CD4-positive, alpha-beta T cell (primary cell): ENCODE measurements at regions not wholly inside any gene's neighbourhood (a gene's known extent, or its start where the extent isn't known, plus 50 kb on each side); places are given as distances from the start of the nearest gene placed in this dataset.

Experiments
- ATAC-seq: fragments of 200-7000 bp; cut with Tn5 transposase; one replicate; pipeline ENCODE4 v1.10.0; 2022; ENCODE audit warnings: mild to moderate bottlenecking; ENCODE audit not compliant: poor library complexity
- CTCF ChIA-PET: fragments of 350-600 bp; sonication (Branson Sonifier 250); formaldehyde crosslinking; loops from one replicate; lab custom pipeline; 2021; ENCODE audit warnings: antibody characterized with exemption, inconsistent platforms; lab: Charles Lee
- POLR2A ChIA-PET: fragments of 350-600 bp; sonication (Branson Sonifier 250); formaldehyde crosslinking; loops from one replicate; lab custom pipeline; 2021; ENCODE audit warnings: antibody characterized with exemption, inconsistent platforms; lab: Charles Lee
- DNase-seq, 14 experiments: peaks; one replicate each; pipeline ENCODE4 v3.0.0-alpha.2; 2013 to 2020; ENCODE audit warnings: mixed read lengths in 2 of 14
- H3K27ac ChIP-seq, 2 donors: one replicate each; pipeline versions ENCODE4 v1.5.1 to v1.7.0; 2013; ENCODE audit warnings: low read length in 2 of 2, low read depth in 1 of 2, mild to moderate bottlenecking in 1 of 2
- H3K27me3 ChIP-seq, 2 experiments: 1 replicate in 1 of 2; 2 replicates in 1 of 2; pipeline versions ENCODE4 v1.6.1 to v1.7.0; 2013; ENCODE audit warnings: low read length in 2 of 2, control low read depth in 1 of 2, mild to moderate bottlenecking in 1 of 2, moderate library complexity in 1 of 2; ENCODE audit not compliant: insufficient read depth in 2 of 2, control insufficient read depth in 1 of 2
- H3K36me3 ChIP-seq: one replicate; pipeline ENCODE4 v1.6.1; 2013; ENCODE audit warnings: low read length, control low read depth; ENCODE audit not compliant: insufficient read depth
- H3K4me1 ChIP-seq: one replicate; pipeline ENCODE4 v1.6.1; 2013; ENCODE audit warnings: low read length, control low read depth; ENCODE audit not compliant: insufficient read depth
- H3K4me3 ChIP-seq: one replicate; pipeline ENCODE4 v1.5.1; 2013; ENCODE audit warnings: mild to moderate bottlenecking, low read length, moderate library complexity
- H3K9me3 ChIP-seq, 2 experiments: 1 replicate in 1 of 2; 2 replicates in 1 of 2; pipeline versions ENCODE4 v1.6.1 to v1.7.0; 2013; ENCODE audit warnings: low read length in 2 of 2, mild to moderate bottlenecking in 2 of 2, control low read depth in 1 of 2, moderate library complexity in 1 of 2; ENCODE audit not compliant: control insufficient read depth in 1 of 2, insufficient read depth in 1 of 2
- H3K27ac Mint-ChIP-seq: one replicate; pipeline ENCODE4 v1.8.0; 2020; ENCODE audit warnings: mixed read lengths
- H3K27me3 Mint-ChIP-seq: one replicate; pipeline ENCODE4 v1.8.0; 2021; ENCODE audit warnings: mixed read lengths
- H3K36me3 Mint-ChIP-seq: one replicate; pipeline ENCODE4 v1.8.0; 2021; ENCODE audit warnings: low read depth, mixed read lengths
- H3K4me1 Mint-ChIP-seq: one replicate; pipeline ENCODE4 v1.8.0; 2021; ENCODE audit warnings: low read depth, mixed read lengths
- H3K4me3 Mint-ChIP-seq: one replicate; pipeline ENCODE4 v1.8.0; 2020; ENCODE audit warnings: mild to moderate bottlenecking, mixed read lengths
- H3K9me3 Mint-ChIP-seq: one replicate; pipeline ENCODE4 v1.8.0; 2020; ENCODE audit warnings: mixed read lengths
- CTCF ChIP-seq: fragments of 200-600 bp; IDR thresholded peaks from one replicate; pipeline ENCODE4 v1.8.0; 2022; ENCODE audit warnings: antibody characterized with exemption, mild to moderate bottlenecking
- intact Hi-C, 2 experiments: fragments of 100-400 bp; cut with DNase I in 1 of 2; cut with micrococcal nuclease in 1 of 2; formaldehyde crosslinking; loops; one replicate each; pipeline versions ENCODE4 v1.15.1 to v1.9.0; 2023 to 2025; cut with DNase I, micrococcal nuclease

DNA sequence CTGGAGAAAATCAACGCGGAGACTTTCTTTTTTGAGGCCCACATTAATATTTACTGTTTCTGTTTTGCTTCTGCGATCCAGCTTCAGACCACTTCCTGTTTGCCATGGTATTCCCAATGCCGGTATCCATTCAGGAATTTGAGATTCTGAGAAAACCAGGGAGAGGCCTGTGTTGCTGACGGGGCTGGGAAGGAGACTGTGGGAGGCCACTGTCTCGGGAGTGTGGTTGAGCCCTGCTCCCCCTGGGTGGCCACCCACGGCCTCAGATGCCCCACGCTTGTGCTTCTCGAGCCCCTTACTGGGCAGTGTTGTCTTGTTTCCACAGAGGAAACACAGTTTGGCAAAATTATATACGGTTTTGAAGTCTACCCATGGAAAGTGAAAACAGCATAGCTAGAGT lies 403.6 kb upstream of the IRX2 start:
- no peaks in the 10 kb centered on the region for H3K36me3 Mint-ChIP-seq
- ChIA-PET CTCF (no interaction called here), POLR2A (no interaction called here)
- Histone ChIP-seq H3K4me1 (no peaks in the 10 kb centered on the region), H3K4me3 (no peak overlapping the region), H3K9me3 (peaks cover 0 to 38% of the 10 kb centered on the region in 2 experiments), H3K27me3 (peaks cover 0 to 6% of the 10 kb centered on the region in 2 experiments), H3K36me3 (no peaks in the 10 kb centered on the region), H3K27ac (no peak overlapping the region)
- intact Hi-C loops, result no loop called here
- H3K27me3 Mint-ChIP-seq, result peaks cover 11% of the 10 kb centered on the region
- DNase-seq (no peak), ATAC-seq (no peak)
- no peaks in the 10 kb centered on the region for H3K4me1 Mint-ChIP-seq
- no peak overlapping the region for H3K27ac Mint-ChIP-seq
- TF ChIP-seq CTCF, result no peak
- H3K4me3 Mint-ChIP-seq, result no peak overlapping the region
- H3K9me3 Mint-ChIP-seq, result no peaks in the 10 kb centered on the region

- Histone ChIP-seq H3K4me3 (no peak overlapping the region), H3K4me1 (no peaks in the 10 kb centered on the region), H3K27ac (no peak overlapping the region), H3K27me3 (peaks cover 0 to 6% of the 10 kb centered on the region in 2 experiments), H3K9me3 (peaks cover 0 to 35% of the 10 kb centered on the region in 2 experiments), H3K36me3 (no peaks in the 10 kb centered on the region)
- ChIA-PET POLR2A (no interaction called here), CTCF (no interaction called here)
- DNase-seq, result no peak
- Mint-ChIP-seq H3K36me3 (no peaks in the 10 kb centered on the region), H3K9me3 (no peaks in the 10 kb centered on the region), H3K27me3 (peaks cover 15% of the 10 kb centered on the region), H3K4me3 (no peak overlapping the region), H3K4me1 (no peaks in the 10 kb centered on the region), H3K27ac (no peak overlapping the region)
- ATAC-seq, result no peak
- TF ChIP-seq CTCF, result no peak
- intact Hi-C loops, result no loop called here
Measured at GRCh38 chr5:3153906-3154305, 402.4 kb upstream of the IRX2 start.

GRCh38 chr5:3153226-3153858 lies 401.9 kb upstream of the IRX2 start:
- no peak overlapping the region for H3K4me3 Mint-ChIP-seq
- H3K36me3 Mint-ChIP-seq, result no peaks in the 10 kb centered on the region
- TF ChIP-seq CTCF, result no peak
- POLR2A ChIA-PET, result no interaction called here
- no peak for DNase-seq
- Histone ChIP-seq H3K9me3 (peaks cover 0 to 35% of the 10 kb centered on the region in 2 experiments), H3K4me1 (no peaks in the 10 kb centered on the region), H3K36me3 (no peaks in the 10 kb centered on the region), H3K27ac (no peak overlapping the region), H3K4me3 (no peak overlapping the region), H3K27me3 (peaks cover 0 to 6% of the 10 kb centered on the region in 2 experiments)
- no peaks in the 10 kb centered on the region for H3K9me3 Mint-ChIP-seq
- intact Hi-C loops, result no loop called here
- CTCF ChIA-PET, result no interaction called here
- ATAC-seq, result no peak
- H3K4me1 Mint-ChIP-seq, result no peaks in the 10 kb centered on the region
- no peak overlapping the region for H3K27ac Mint-ChIP-seq
- H3K27me3 Mint-ChIP-seq, result peaks cover 15% of the 10 kb centered on the region
